HG03064 (cell line): ENCODE measurements at regions not wholly inside any gene's neighbourhood (a gene's known extent, or its start where the extent isn't known, plus 50 kb on each side); places are given as distances from the start of the nearest gene placed in this dataset.
"Not testable (repeated sequence)": the region's sequence is repeated elsewhere in the genome, so short reads cannot be mapped to it uniquely, and the experiment has no call there.

Experiments
- ATAC-seq: cut with Tn5 transposase; IDR thresholded peaks from one replicate; pipeline ENCODE4 v1.9.1; 2021; ENCODE audit warnings: low read depth; ENCODE audit not compliant: unreplicated experiment

DNA sequence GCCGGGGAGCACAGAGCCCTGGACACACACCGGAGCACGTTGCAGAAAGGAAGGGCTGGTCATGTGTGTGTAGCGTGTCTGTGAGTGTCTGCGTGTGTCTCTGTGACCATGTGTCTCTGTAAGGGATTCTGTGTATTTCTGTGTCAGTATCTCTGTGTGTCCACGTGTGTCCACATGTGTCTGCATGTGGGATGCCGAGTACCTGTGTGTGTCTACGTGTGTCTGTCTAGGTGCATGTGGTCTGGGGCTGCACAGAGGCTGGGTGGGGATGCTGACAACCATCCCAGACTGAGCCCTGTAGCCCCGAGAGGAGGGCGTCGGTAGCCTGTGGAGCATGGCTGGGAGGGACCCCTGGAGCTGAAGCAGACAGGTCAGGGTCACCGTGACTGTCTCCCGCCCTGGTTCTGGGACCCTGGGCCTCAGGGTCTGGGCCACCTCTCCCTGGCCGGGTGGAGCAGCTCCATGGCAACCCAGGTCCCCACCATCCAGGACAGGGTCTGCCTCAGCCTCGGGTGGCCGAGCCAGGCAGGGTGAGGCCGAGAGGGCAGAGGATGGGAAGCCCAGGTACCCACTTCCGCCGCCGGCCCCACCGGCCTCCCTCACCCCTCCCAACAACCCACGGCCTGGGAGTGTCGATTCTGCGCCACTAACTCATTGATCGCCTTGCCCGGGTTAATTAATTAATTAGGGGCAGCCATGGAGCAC is 122.7 kb downstream of the FAM53A start:
- ATAC-seq, result no peak

DNA sequence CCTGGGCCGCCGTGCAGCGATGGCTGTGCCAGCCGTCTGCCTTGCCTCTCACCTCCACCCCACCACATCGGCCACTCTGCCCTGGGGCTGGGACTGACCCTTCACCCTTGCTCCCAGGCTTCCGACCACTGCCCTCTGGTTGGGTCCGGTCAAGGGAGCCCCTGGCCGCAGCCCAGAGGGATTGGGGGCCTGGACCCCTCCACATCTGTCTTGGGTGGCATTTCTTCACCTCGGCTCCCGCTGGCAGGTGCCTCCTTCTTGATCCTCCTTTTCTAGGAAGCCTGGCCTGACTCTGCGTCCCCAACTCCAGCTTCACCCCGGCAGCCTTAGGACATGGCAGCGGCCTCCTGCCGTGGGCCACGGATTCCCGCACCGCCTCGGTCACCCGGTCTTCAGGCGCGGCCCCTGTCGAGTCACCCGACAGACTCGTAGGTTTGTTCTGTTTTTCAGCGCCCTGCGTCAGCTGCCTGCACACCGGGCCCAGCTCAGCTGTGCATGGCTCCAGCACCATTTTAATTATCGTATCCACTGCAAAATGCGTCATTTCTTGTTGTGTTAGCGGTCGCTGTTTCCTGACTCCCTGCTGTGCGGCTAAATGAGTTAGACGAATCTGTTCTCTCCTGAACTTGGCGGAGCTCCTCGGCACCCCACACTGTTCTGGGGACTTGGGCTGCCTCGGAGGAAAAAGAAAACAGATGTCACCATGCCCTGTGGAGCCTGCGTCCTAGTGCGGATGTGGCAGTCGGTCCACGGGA is 124.0 kb downstream of the FAM53A start:
- no peak for ATAC-seq

DNA sequence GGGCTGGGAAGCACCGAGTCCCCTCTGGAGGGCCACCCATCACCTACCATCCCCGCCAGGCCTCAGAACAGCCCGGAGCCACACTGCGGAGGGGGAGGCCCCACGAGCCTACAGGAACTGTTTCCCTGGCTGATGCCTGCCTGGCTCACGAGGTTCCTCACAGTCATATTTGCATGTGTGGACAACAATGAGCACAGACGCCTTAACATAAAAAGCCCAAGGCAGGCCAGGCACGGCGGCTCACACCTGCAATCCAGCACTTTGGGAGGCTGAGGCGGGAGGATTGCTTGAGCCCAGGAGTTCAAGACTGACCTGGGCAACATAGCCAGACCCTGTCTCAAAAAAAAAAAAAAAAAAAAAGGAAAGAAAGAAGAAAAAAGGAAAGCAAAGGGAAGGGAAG is 125.9 kb downstream of the FAM53A start:
- ATAC-seq, result no peak

DNA sequence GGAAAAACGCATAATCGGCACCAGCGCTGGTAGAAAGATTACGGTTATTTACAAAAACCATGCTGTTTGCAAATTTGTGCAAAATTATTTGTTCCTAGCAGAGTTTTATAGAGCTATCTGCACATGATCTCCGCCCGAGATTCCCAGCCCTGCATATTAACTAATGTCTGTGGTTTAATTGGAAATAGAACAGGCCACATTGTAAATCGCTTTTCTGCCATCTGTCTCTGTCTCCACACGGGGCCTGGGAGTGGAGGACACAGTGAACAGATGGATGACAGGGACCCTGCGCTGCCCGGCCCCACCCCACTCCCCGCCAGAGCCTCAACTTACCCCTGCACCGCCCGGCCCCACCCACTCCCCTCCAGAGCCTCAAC is 126.9 kb downstream of the FAM53A start:
- ATAC-seq, result no peak

DNA sequence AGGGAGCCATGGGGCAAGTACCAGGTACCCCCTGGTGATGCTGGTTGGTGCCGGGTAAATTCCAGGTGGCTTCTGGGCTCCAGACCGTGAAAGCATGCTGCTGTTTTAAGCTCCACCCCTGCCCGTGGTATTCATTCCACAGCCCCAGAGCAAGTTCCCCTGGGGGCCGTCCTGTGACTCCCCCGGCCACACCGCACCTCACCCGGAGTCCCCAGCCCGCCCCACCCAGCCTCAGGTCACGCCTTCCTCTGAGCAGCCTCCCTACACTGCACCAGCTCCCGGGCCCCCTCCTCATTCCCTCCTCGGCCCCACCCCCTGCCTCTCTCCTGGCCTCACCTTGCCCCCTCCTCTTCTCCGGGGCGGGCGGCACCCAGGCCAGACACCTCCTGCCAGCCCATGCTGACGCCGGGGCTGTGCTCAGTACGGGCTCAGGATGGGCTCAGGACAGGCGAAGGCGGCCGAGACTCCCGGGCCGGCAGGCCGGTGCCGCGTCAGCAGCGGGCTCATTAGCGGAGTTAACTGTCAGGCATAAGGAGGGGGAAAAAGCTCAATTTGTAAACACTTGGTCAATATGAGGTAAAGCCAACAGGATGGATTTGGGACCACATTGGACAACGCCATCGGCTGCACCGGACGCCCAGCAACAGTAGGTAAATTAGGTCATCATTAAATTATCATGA is 127.4 kb downstream of the FAM53A start:
- ATAC-seq, result no peak

DNA sequence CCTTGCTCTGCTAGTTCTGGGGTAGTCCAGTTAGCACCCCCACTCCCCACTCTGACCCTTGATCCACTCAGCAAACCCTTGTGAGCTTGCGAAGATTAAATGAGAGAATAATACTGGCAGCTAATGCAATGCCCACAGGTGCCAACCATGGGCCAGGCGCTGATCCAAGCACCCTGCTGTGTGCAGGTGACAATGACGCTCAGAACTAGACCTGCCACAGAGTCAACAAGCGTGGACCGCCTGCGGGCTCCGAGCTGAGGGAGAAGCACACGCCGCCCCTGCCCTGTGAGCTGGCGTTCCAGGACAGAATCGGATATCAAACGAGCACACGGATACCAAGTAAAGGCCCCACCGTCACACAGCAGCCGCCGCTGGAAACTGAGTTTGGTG is 129.2 kb downstream of the FAM53A start:
- ATAC-seq, result no peak

DNA sequence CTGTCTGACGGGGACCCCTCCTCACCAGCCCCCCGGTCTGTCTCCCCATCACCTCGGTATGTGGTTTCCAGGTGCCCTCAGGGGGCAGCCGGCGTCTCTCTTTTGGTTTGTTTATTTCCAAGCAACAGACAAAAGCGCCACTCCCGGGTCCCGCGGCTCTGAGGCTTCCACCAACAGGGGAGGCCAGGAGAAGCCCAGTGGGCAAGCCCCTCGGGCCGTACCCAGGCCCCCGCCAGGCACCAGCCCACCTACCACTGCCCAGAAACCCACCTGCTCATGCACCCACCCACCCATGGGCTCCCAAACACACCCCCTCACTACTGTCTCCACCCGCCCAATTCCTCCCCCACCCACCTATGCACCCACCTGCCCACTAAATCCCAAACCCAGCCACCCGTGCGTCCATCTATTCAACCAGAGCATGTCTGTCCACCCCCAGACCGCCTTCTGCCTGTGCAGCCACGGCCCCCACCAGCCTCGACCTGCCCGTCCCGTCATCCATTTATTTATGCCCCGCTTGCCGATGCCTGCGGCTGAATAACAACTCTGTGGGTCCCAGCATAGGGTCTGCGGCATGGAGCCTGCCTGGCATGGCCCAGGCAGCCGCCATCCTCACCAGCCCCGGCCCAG is 129.8 kb downstream of the FAM53A start:
- ATAC-seq, result no peak

DNA sequence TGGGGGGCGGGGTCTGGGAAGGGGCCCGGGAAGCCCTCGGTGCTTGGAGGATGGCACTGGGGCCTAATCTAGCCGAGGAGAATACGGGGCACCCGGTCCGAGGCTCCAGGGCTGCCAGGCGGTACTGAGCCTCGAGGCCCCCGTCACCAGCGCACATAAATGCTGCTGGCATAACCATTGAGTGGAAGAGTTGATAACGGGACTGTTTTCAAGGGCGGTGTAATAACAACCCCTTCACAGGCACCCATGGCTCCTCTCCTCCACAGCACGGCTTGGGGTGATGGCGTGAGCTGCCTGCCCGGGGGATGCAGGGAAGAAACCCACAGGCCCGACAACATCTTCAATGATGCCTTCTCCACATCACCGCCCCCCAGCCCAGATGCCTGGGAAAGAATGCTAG is 130.7 kb downstream of the FAM53A start:
- no peak for ATAC-seq

DNA sequence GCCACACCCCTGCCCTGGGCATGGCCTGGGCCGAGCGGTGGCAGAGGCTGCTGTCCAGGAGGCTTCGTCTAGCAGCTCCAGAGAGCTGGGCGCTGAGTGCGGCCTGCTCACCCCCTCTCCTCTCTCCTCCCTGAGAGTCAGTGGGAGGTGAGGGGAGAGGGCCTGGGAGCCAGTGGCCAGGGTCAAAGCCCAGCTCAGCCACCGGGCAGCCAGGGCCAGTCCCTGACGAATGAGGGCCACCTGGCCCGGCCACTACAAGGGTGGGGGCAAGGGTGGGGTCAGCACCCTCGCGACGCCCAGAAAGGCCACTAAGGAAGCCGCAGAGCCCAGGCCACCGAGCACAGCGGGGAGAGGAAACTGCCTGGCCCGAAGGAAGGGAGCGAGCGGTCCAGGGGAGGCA is 131.7 kb downstream of the FAM53A start:
- no peak for ATAC-seq

DNA sequence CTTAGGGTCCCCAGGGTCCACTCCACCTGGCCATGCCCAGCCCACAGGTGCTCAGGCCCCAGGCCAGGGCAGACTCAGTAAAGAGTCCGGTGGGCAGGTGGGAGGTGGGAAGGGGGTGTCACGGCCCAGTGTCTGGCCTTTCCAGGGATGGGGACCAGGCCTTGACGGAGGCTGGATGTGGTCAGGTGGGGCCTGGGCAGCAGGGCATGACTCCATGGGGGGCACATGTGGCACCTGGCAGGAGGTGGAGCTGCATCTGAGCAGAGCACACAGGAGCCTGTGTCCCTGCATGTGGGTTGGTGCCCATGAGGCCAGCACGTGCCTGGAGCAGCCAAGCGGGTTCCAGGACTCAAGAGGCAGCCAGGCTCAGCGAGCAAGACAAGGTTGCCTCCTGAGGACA is 132.9 kb downstream of the FAM53A start:
- ATAC-seq, result no peak

DNA sequence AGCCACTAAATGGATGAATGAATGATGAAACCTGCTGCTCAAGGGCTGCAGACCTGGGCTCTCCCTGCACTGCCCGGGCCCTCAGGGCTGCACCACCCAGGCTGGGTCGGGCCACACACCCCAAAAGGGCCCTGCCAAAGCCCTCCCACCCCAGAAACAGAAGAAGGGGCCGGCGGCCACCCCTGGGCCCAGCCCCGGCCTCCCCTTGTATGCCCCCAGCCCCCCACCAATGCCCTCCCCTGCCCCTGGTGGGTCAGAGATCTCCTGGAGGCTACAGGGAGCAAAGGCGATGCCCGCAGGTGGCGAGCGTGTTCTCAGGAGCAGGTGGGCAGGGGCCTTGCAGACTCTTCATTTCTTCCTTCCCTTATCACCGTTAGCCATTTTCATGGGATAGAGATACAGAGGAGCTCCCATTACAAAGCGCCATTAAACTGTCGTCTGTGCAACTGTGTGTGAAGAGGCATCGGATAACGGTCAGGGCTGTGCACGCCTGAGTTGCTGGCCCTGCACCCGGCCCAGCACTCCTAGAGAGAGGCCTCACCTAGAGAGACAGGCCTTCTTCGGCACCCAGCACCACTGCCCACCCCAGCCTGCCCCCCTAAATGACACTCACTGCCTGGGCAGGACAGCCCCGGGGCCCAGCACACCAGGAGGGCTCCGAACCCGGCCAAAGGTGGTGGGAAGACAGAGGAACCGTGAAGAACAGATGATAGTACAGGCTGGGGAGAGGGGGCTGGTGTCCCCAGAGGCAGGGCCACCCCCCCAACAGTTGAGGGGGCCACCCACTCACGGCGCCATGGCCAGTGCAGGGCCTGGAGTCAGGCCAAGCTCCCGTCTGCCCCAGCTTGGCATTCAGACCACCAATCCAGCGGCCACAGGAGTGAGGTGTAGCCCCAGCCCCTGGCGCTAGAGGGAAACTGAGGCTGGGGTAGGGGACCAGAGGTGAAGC is 133.7 kb downstream of the FAM53A start:
- no peak for ATAC-seq

DNA sequence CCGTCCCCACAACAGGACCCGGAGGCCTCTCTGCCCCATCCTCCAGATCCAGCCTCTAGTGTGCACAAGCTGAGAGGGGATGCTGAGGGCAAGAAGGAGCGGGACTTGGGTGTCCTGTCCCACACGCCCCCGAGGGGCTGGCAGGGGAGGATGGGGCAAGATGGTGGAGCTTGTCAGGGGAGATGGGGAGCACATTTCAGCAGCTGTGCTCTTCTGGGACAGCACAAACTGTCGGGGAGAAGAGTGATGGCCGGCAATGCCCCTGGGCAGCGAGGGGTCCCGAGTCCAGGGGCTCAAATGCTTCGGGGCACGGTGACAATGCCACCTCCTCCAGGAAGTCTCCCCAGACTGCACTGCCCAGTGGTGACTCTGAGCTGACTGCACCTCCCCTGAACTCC is 134.5 kb downstream of the FAM53A start:
- no peak for ATAC-seq

DNA sequence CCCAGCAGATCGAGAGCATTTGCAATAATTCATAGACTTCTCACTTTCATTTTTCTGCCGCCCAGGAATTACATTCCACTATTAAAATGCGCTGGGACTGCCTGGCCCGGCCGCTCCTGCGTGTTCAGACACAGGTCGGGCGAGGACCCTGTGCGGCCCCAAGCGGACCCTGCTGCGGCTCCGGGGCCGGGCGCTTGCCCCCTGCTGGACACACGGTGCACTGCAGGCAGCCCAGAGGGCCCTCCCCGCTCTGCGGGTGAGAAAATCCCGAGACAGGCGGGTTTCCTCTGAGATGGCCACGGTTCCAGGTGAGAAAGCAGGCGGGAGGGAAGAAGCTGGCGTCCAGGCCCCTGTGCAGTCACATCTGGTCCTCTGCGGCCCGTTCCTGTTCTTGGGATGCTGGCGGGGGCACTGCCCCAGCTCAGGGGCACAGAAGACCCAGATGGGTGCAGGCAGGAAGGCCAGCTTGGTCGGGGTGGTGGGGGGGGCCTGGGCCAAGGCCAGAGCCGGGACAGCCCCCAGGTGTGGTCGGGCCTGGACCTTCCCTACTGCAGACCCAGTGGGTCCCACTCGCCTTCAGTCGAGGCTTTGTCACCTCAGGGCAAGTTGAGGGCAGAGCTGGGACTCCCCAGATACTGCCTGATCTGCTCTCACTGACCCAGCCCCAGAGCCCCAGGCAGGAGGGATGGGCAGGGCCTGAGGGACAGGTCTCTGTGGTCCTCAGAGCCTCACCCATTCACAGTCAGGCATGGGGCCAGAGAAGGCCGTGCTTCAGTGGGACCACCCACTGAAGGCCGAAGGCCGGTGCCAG is 135.1 kb downstream of the FAM53A start:
- not testable (repeated sequence) for ATAC-seq

DNA sequence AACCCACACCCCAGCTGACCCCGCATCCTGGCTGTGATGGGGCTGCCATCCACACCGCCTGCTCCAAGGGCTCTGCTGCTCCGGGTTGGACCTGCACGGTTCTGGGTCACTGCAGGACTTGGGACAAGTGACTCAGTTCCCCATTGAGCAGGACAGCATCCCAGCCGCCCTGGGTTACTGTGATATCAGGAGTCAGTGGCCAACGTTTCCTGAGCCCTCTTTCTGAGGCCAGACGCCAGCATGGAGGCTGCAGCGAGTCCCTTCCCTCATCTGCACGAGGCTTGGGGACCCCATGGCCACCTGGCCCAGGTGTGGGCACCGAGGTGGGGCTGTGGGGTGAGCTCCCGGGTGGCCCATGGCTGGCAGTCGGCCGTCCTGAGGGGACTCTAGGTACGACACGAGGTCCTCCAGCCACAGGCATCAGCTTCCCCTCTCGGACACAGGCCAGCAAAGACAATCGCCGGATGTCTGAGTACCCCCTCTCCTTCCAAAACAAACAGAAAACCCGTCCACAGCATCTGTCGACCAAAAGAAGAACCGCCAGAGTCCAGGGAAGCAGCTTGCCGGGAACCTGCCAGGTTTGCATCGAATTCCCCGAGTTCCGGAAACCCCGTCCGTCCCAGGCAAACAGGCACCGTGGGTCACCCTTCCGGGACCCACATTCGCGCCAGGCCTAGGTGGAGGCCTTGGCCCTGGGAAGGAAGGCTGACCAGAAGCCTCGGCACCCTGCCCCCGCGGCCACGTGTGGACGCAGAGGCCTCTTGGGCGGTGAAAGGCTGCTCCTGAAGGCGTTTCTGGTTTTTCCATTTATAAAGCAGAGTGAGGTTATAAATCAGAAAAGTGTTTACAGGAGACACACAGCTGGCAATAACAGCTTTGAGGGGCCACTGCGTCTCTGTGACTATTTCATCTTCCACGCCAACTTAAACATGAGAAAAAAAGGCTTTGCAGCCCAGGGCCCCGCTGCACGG is 136.0 kb downstream of the FAM53A start:
- no peak for ATAC-seq

DNA sequence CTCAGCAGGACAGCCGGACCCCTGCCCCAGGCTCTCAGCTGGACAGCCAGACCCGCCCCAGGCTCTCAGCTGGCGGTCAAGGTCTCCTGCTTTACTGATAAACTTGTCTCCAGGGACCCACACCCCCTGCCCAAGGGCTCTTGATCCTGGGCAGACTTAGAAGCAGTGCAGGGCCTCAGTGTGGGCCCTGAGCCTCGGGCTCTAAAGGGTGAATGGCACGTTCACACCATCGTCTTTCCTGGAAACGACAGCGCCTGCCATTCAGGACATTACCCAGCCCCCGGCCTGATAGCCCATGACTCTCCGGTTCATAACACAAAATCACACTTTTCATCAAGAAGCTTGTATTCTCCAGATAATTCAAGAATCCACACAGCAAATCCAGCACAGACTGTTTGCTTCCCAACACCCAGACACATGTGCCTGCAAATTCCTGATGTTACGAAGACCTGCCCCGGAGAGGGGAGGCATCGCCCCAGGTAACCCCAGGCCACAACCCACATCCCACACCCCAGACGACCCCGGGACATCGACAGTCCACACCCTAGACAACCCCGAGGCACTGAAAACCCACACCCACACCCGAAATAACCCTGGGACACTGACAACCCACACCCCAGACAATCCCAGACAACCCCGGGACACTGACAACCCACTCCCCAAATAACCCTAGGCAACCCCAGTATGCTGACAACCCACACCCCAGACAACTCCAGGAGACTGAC is 136.8 kb downstream of the FAM53A start:
- no peak for ATAC-seq

DNA sequence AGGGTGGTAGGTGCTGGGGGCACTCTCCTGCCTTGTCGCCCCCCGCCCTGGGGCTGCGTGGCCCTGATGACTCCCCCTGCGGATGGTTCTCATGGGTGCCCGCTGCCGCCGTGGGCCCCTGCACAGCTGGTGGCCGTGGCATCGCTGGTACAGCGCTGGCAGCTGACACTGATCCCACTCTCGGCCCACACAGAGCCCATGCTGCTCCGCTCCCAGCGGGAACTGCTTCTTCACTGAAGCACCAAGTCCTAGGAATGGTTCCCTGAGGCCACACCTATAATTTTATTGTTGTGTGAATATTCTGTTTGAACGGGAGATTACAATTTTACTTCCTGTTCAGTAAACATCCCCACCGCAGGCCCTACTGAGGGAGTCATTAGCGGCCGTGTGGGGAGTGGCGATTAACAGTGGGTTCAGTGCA is 138.6 kb upstream of the NKX1-1 start:
- ATAC-seq, result no peak

DNA sequence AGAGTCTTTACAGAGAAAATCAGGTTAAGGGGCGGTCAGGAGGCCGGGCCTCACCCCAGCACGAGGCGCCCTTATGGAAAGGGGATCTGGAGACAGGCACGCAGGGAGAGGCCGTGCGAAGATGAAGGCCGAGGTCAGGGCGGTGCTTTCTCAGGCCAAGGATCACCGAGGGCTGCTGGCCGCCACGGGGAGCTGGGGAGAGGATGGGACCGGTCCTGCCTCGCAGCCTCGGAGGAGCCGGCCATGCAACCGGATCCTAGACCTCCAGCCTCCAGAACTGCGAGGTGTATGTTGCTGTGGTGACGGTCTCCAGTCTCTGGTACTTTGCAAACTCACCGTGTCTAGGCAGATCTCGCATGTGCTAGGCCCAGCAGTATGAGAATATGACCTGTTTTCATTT is 138.2 kb upstream of the NKX1-1 start:
- not testable (repeated sequence) for ATAC-seq

DNA sequence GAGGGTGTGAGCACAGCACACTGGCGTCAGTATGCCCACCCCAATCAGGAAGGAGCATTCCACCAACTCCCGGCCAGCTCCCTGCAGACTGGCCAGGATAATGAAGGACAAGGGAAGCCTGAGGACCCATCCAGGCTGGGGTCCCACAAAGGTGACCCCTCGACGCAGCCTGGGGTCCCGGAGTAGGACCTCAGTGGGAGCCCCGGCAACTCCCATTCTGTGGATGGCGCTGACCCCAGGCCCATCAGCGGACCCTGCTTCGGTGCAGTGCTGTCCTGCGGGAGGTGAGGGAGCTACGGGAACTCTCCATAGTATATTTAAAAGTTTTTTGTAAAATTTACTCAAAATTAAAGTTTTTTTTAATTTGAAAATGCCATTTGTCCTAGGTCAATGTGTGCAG is 137.7 kb upstream of the NKX1-1 start:
- ATAC-seq, result no peak
